ENCODE measurements at regions not wholly inside any gene's neighbourhood (a gene's known extent, or its start where the extent isn't known, plus 50 kb on each side); places are given as distances from the start of the nearest gene placed in this dataset.

DNA sequence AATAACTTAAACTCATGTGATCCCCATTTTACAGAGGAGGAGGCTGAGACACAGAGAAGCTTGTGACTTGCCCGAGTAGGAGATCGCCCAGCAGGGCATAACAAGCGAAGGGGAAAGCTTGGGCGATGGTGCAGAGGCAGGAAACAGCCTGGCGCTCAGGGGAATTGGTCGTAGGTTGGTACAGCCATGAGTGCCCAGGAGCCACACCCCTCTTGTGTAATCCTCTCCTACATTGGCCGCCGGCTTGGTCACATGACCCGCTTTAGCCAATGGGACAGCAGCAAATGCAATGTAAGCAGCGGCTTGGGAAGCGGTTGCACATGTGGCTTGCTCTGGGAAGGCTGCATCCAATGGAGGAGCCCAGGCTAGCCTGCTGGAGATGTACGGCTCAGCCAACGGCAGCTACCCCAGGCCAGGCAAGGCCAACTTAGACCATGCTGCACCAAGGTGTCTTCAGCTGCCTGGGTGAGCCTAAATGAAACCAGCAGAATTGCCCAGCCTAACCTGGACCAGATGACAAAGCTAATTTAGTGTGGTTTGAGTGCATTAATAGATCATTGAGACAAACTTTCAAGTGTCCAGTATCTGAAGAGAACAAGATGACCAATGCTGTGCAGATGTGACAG is 50.3 kb upstream of the SLC6A6 start:
- H3K4me1 ChIP-seq, result no peaks in the 10 kb centered on the region
- no peaks in the 10 kb centered on the region for H3K9me3 ChIP-seq
- intact Hi-C loops (cut with DNase I), result no loop called here
- H3K27me3 ChIP-seq, result no peaks in the 10 kb centered on the region
- no peak overlapping the region for H3K9ac ChIP-seq (ENCODE audit: low read depth in 2 of 2, low read length in 2 of 2)
- TF ChIP-seq, protein P1, sequence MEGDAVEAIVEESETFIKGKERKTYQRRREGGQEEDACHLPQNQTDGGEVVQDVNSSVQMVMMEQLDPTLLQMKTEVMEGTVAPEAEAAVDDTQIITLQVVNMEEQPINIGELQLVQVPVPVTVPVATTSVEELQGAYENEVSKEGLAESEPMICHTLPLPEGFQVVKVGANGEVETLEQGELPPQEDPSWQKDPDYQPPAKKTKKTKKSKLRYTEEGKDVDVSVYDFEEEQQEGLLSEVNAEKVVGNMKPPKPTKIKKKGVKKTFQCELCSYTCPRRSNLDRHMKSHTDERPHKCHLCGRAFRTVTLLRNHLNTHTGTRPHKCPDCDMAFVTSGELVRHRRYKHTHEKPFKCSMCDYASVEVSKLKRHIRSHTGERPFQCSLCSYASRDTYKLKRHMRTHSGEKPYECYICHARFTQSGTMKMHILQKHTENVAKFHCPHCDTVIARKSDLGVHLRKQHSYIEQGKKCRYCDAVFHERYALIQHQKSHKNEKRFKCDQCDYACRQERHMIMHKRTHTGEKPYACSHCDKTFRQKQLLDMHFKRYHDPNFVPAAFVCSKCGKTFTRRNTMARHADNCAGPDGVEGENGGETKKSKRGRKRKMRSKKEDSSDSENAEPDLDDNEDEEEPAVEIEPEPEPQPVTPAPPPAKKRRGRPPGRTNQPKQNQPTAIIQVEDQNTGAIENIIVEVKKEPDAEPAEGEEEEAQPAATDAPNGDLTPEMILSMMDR (IDR thresholded peaks at IDR 0.05), result no peak
- no peaks in the 10 kb centered on the region for H3K36me3 ChIP-seq
- H3K4me3 ChIP-seq, result no peak overlapping the region
- no peak for DNase-seq
- H3K27ac ChIP-seq, result no peak overlapping the region

Measured in colonic mucosa (tissue), 4 donors.